Activated CD4-positive, alpha-beta T cell treated with anti-CD3 and anti-CD28 coated beads for 24 hours (primary cell): ENCODE measurements at regions not wholly inside any gene's neighbourhood (a gene's known extent, or its start where the extent isn't known, plus 50 kb on each side); places are given as distances from the start of the nearest gene placed in this dataset.

Experiments
- DNase-seq, 2 donors: peaks; one replicate each; pipeline ENCODE4 v3.0.0-alpha.2; 2020; ENCODE audit warnings: low read depth in 2 of 2

- DNase-seq = no peak
Observed at GRCh38 chr6:6836609-6837406, 248.3 kb downstream of the LY86 start.

GRCh38 chr6:6837541-6838080, 249.1 kb downstream of the LY86 start:
- no peak for DNase-seq

- DNase-seq = no peak
Observed at GRCh38 chr6:6840831-6841291, 252.3 kb downstream of the LY86 start.

- DNase-seq = no peak
Observed at GRCh38 chr6:6841571-6841970, 253.1 kb downstream of the LY86 start.

GRCh38 chr6:6842291-6842690, 253.8 kb downstream of the LY86 start:
- DNase-seq = no peak

- no peak for DNase-seq
Observed at GRCh38 chr6:6843057-6843627, 254.6 kb downstream of the LY86 start.

- DNase-seq = no peak
Observed at GRCh38 chr6:6843777-6844176, 255.3 kb downstream of the LY86 start.

GRCh38 chr6:6844530-6844929, 256.0 kb downstream of the LY86 start:
- DNase-seq = no peak

GRCh38 chr6:6845603-6846002, 257.1 kb downstream of the LY86 start:
- no peak for DNase-seq

- no peak for DNase-seq
Observed at GRCh38 chr6:6847591-6847990, 259.1 kb downstream of the LY86 start.

GRCh38 chr6:6851059-6851948, 256.5 kb upstream of the RREB1 start:
- DNase-seq = no peak

- DNase-seq = no peak
Observed at GRCh38 chr6:6851949-6852261, 255.9 kb upstream of the RREB1 start.

- DNase-seq = peak; percentile 34 to 45
Observed at GRCh38 chr6:6856538-6857523, 250.9 kb upstream of the RREB1 start.

- DNase-seq = no peak
Observed at GRCh38 chr6:6857528-6857927, 250.2 kb upstream of the RREB1 start.

GRCh38 chr6:6858533-6858982, 249.2 kb upstream of the RREB1 start:
- no peak for DNase-seq

- DNase-seq = no peak
Observed at GRCh38 chr6:6859105-6859504, 248.7 kb upstream of the RREB1 start.

- no peak for DNase-seq
Observed at GRCh38 chr6:6859722-6860121, 248.0 kb upstream of the RREB1 start.

GRCh38 chr6:6860863-6861262, 246.9 kb upstream of the RREB1 start:
- no peak for DNase-seq

GRCh38 chr6:6861351-6861894, 246.3 kb upstream of the RREB1 start:
- no peak for DNase-seq

- no peak for DNase-seq
Observed at GRCh38 chr6:6861995-6862394, 245.8 kb upstream of the RREB1 start.
